GM23338 (cell line): ENCODE measurements at regions not wholly inside any gene's neighbourhood (a gene's known extent, or its start where the extent isn't known, plus 50 kb on each side); places are given as distances from the start of the nearest gene placed in this dataset.
"Not testable (repeated sequence)": the region's sequence is repeated elsewhere in the genome, so short reads cannot be mapped to it uniquely, and the experiment has no call there.

Source experiments
- ATAC-seq: fragments of 200-7000 bp; cut with Tn5 transposase; 3 replicates; pipeline ENCODE4 v1.9.1; 2020
- DNase-seq: peaks from one replicate; pipeline ENCODE4 v3.0.0-alpha.2; 2015; ENCODE audit warnings: low spot score
- H2AFZ ChIP-seq: fragments of 200-600 bp; sonication (generic); 2 replicates; pipeline ENCODE4 v1.8.0; 2016; ENCODE audit warnings: antibody characterized with exemption, mild to moderate bottlenecking, moderate library complexity
- H3F3A ChIP-seq: fragments of 200-600 bp; sonication (generic); replicated peaks from 2 replicates; pipeline ENCODE4 v1.8.0; 2017; ENCODE audit warnings: antibody characterized with exemption, mixed run types, low read depth
- H3K27ac ChIP-seq: fragments of 200-600 bp; sonication (generic); 2 replicates; pipeline ENCODE4 v1.6.1; 2016; ENCODE audit warnings: low read depth
- H3K27me3 ChIP-seq: fragments of 200-600 bp; sonication (generic); 2 replicates; pipeline ENCODE4 v1.8.0; 2016; ENCODE audit warnings: mild to moderate bottlenecking, mixed run types, moderate library complexity; ENCODE audit not compliant: insufficient read depth
- H3K36me3 ChIP-seq: fragments of 200-600 bp; sonication (generic); 2 replicates; pipeline ENCODE4 v1.8.0; 2016; ENCODE audit warnings: mild to moderate bottlenecking; ENCODE audit not compliant: insufficient read depth
- H3K4me1 ChIP-seq: fragments of 200-600 bp; sonication (generic); 2 replicates; pipeline ENCODE4 v1.8.0; 2016; ENCODE audit warnings: mild to moderate bottlenecking, moderate library complexity; ENCODE audit not compliant: insufficient read depth
- H3K4me2 ChIP-seq: fragments of 200-600 bp; sonication (generic); 2 replicates; pipeline ENCODE4 v1.7.1; 2017; ENCODE audit warnings: mixed run types
- H3K4me3 ChIP-seq: fragments of 200-600 bp; sonication (generic); 2 replicates; pipeline ENCODE4 v1.6.1; 2016; ENCODE audit warnings: mixed run types
- H3K79me2 ChIP-seq: fragments of 200-600 bp; sonication (generic); replicated peaks from 2 replicates; pipeline ENCODE4 v1.8.0; 2017; ENCODE audit warnings: mild to moderate bottlenecking; ENCODE audit not compliant: insufficient read depth
- H3K9me2 ChIP-seq: fragments of 200-600 bp; sonication (generic); 2 replicates; pipeline ENCODE4 v1.8.0; 2017; ENCODE audit not compliant: insufficient read depth
- H4K20me1 ChIP-seq: fragments of 200-600 bp; sonication (generic); replicated peaks from 2 replicates; pipeline ENCODE4 v1.8.0; 2017; ENCODE audit warnings: mild to moderate bottlenecking; ENCODE audit not compliant: insufficient read depth
- H3K27ac Mint-ChIP-seq: 2 replicates; pipeline ENCODE4 v1.8.0; 2020; ENCODE audit warnings: inconsistent platforms, mild to moderate bottlenecking, moderate library complexity, mixed read lengths
- H3K27me3 Mint-ChIP-seq: 3 replicates; pipeline ENCODE4 v1.8.0; 2022; ENCODE audit warnings: low read depth, mild to moderate bottlenecking, moderate library complexity, mixed read lengths, inconsistent platforms; ENCODE audit not compliant: insufficient read depth, poor library complexity
- H3K36me3 Mint-ChIP-seq: 3 replicates; pipeline ENCODE4 v1.8.0; 2021; ENCODE audit warnings: low read depth, mild to moderate bottlenecking, inconsistent platforms, moderate library complexity, mixed read lengths
- H3K4me1 Mint-ChIP-seq: 3 replicates; pipeline ENCODE4 v1.8.0; 2020; ENCODE audit warnings: mild to moderate bottlenecking, inconsistent platforms, mixed read lengths
- H3K4me3 Mint-ChIP-seq: 3 replicates; pipeline ENCODE4 v1.8.0; 2021; ENCODE audit warnings: moderate library complexity, mild to moderate bottlenecking, inconsistent platforms, mixed read lengths
- H3K9me3 Mint-ChIP-seq: 3 replicates; pipeline ENCODE4 v1.8.0; 2020; ENCODE audit warnings: moderate library complexity, mild to moderate bottlenecking, inconsistent platforms, mixed read lengths

DNA sequence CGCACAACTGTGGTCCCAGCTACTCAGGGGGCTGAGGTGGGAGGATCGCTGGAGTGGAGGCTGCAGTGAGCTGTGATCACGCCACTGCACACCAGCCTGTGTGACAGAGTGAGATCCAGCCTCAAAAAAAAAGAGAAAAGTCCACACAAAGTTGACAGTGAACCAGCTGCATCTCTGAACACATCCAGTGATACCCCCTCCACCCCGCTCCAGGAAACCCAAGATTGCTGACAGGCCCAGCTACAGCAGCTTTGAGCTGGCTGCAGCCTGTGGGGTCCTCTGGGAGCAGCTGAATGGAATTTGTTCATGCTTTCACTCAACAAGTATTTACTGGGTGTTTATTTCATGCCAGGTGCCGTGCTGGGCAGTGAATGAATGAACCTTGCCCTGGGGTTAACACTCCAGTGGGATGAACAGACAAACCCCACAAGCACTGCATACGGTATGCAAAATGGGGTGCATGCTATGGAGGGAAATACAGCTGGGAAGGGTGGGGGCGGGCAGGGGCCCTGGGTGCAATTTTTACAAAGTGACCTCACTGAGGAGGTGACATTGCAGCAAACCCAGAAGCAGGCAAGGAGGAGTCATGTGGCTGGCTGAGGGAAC lies 170.9 kb downstream of the GOSR1 start:
- H3K27me3 Mint-ChIP-seq, ATAC-seq, DNase-seq: not testable (repeated sequence)

DNA sequence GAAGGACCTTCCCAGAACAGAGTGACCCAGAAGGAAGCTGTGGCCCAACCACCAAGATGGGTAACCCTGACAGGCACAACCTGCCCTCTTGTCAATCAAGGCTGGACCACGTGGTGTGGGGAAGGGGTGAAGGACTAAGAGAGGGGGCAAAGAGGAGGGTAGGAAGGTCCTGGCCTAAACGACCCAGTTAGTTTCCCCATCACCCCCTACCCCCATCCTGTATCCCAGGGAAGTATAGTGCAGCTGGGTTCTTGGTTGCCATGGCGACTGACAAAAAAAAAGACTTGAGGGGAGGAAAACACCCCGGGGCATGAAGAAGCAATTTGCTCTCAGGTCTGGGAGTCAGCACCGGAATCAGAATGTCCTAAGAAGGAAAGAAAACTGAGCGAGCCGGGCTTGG lies 168.7 kb downstream of the GOSR1 start:
- not testable (repeated sequence) for H3K27me3 ChIP-seq

More for the DNA sequence above, 170.9 kb downstream of the GOSR1 start:
- not testable (repeated sequence) for H3K4me2 ChIP-seq, H3K9me2 ChIP-seq, H3K4me1 ChIP-seq, H2AFZ ChIP-seq, H3K27ac ChIP-seq, H4K20me1 ChIP-seq, H3K36me3 ChIP-seq, H3K9me3 Mint-ChIP-seq, H3K27ac Mint-ChIP-seq, H3K4me1 Mint-ChIP-seq, H3K4me3 Mint-ChIP-seq, H3K36me3 Mint-ChIP-seq, H3K79me2 ChIP-seq, H3K4me3 ChIP-seq, H3K27me3 ChIP-seq, H3F3A ChIP-seq

DNA sequence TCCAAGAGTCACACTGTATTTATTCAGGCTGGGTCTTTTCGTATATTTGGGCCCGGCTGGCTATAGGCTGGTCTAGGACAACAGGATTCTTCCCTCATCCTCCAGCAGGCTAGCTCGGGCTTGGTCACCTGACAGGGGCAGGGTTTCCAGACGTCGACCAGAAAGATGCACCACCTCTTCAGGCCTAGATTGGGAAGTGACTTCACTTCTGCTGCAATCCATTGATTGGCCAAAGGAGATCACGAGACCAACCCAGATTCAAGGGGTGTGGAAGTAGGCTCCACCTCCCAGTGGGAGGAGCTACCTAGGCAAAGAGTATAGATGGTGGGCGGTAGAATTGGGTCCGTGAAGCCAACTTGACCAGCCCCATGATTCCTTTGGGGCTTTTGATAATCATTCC lies 167.5 kb downstream of the GOSR1 start:
- H3K4me1 Mint-ChIP-seq, DNase-seq, H3K4me3 Mint-ChIP-seq: not testable (repeated sequence)

More for the DNA sequence above, 168.7 kb downstream of the GOSR1 start:
- not testable (repeated sequence) for H3K9me3 Mint-ChIP-seq, H3K79me2 ChIP-seq, H2AFZ ChIP-seq, H3K36me3 ChIP-seq, H3K27me3 Mint-ChIP-seq, H3K36me3 Mint-ChIP-seq, H4K20me1 ChIP-seq, H3F3A ChIP-seq, H3K4me1 ChIP-seq, H3K9me2 ChIP-seq, H3K4me1 Mint-ChIP-seq
- peak overlapping the region; percentile 49 for H3K4me2 ChIP-seq
- peak; percentile 20 for ATAC-seq
- peak overlapping the region; percentile 81; the same call in 1 of the 2 replicates for H3K27ac ChIP-seq
- H3K4me3 ChIP-seq: 0 out of 2 replicates have a peak overlapping the region, but pooled peaks have one; percentile 15
- H3K4me3 Mint-ChIP-seq: peak overlapping the region; percentile 64
- H3K27ac Mint-ChIP-seq: 0 out of 2 replicates have a peak overlapping the region, but pooled peaks have one; percentile 48
- peak; percentile 73 for DNase-seq

DNA sequence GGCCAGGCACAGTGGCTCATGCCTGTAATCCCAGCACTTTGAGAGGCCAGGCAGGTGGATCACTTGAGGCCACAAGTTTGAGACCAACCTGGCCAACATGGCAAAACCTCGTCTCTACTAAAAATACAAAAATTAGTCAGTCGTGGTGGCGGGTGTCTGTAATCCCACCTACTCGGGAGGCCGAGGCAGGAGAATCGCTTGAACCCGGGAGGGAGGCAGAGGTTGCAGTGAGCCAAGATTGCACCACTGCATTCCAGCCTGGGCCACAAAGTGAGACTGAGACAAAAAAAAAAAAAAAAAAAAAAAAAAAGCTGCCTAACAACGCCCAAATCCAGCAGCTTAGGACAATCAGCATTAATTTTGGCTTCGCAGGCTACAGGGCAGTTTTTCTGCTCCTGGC lies 167.1 kb downstream of the GOSR1 start:
- H3K9me3 Mint-ChIP-seq, H3F3A ChIP-seq, H3K27me3 Mint-ChIP-seq: not testable (repeated sequence)

More for the DNA sequence above, 167.5 kb downstream of the GOSR1 start:
- not testable (repeated sequence) for H3K4me3 ChIP-seq, H3K4me1 ChIP-seq, H2AFZ ChIP-seq, H3K36me3 ChIP-seq, H3K9me2 ChIP-seq, H4K20me1 ChIP-seq, H3K27ac ChIP-seq, H3K4me2 ChIP-seq, H3K27me3 ChIP-seq, H3K27me3 Mint-ChIP-seq, H3K79me2 ChIP-seq, H3F3A ChIP-seq, H3K9me3 Mint-ChIP-seq, H3K27ac Mint-ChIP-seq, H3K36me3 Mint-ChIP-seq
- peak; percentile 83 for ATAC-seq

DNA sequence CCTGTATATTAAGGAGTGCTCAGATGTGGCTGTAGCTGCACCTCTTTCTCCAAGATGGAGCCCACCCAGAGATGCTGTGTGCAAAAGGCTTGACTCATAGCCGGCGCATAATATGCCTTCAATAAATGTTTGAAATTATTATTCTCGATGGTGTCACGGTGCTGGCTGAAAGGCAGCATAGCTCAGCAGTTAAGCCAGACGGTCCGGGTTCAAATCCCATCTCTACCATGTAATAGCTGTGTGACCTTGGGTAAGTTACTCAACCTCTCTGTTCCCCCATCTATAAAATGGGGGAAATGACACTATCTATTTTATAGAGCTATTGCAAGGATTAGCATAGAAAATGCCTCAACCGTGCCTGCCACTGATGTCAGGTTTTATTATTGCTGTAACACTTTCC lies 164.2 kb downstream of the GOSR1 start:
- H3K27ac Mint-ChIP-seq, H3K4me2 ChIP-seq, H3K79me2 ChIP-seq, H3K4me3 Mint-ChIP-seq, H3K27me3 ChIP-seq, H3K36me3 ChIP-seq, H4K20me1 ChIP-seq, ATAC-seq, H3K4me1 Mint-ChIP-seq, H3K27me3 Mint-ChIP-seq, H3K9me3 Mint-ChIP-seq, H3K4me1 ChIP-seq, DNase-seq, H3K4me3 ChIP-seq, H2AFZ ChIP-seq, H3K9me2 ChIP-seq, H3K36me3 Mint-ChIP-seq, H3K27ac ChIP-seq, H3F3A ChIP-seq: not testable (repeated sequence)

More for the DNA sequence above, 167.1 kb downstream of the GOSR1 start:
- H3K4me3 ChIP-seq, ATAC-seq, H3K36me3 ChIP-seq, H3K4me1 ChIP-seq, H3K27me3 ChIP-seq, H4K20me1 ChIP-seq, H3K4me1 Mint-ChIP-seq, H2AFZ ChIP-seq, DNase-seq, H3K4me2 ChIP-seq, H3K4me3 Mint-ChIP-seq, H3K9me2 ChIP-seq, H3K36me3 Mint-ChIP-seq, H3K79me2 ChIP-seq, H3K27ac Mint-ChIP-seq: not testable (repeated sequence)
- H3K27ac ChIP-seq: 0 out of 2 replicates have a peak overlapping the region, but pooled peaks have one; percentile 74

DNA sequence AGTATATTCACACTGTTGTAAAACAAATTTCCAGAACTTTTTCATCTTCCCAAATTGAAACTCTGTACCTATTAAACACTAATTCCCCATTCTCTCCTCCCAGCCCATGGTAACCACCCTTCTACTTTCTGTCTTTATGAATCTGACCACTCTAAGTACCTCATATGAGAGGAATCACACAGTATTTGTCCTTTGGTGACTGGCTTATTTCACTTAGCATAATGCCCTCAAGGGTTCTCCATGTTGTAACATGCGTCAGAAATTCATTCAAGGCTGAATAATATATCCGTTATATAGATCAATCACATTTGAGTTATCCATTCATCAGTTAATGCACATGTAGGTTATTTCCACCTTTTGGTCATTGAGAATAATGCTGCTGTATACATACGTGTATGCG lies 162.2 kb downstream of the GOSR1 start:
- not testable (repeated sequence) for H3K4me2 ChIP-seq, H3K36me3 Mint-ChIP-seq, H3K27ac ChIP-seq, H4K20me1 ChIP-seq, H3K9me2 ChIP-seq, H3K4me3 ChIP-seq, H3F3A ChIP-seq, H3K27ac Mint-ChIP-seq, H3K36me3 ChIP-seq, H2AFZ ChIP-seq, DNase-seq, H3K27me3 ChIP-seq, H3K4me1 Mint-ChIP-seq, ATAC-seq, H3K9me3 Mint-ChIP-seq, H3K4me1 ChIP-seq, H3K27me3 Mint-ChIP-seq, H3K4me3 Mint-ChIP-seq, H3K79me2 ChIP-seq

DNA sequence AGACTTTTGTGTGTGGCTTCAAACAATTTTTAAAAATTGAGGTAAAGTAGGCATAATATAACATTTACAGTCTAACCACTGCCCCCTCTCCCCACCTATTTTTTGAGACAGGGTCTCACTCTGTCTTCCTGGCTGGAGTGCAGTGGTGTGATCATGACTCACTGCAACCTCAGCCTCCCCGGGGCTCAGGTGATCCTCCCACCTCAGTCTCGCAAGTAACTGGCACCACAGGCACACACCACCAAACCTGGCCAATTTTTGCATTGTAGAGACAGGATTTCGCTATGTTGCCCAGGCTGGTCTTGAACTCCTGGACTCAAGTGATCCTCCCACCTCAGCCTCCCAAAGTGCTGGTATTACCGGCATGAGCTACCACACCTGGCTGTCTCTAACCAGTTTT lies 161.8 kb downstream of the GOSR1 start:
- not testable (repeated sequence) for H3K27me3 Mint-ChIP-seq, DNase-seq, H3K4me3 Mint-ChIP-seq, H3K27ac ChIP-seq, H3K4me1 ChIP-seq, H3K9me2 ChIP-seq, H3K27ac Mint-ChIP-seq, H3K4me3 ChIP-seq, H4K20me1 ChIP-seq, H3K36me3 Mint-ChIP-seq, H3K4me1 Mint-ChIP-seq, H3K36me3 ChIP-seq, H3K79me2 ChIP-seq, H3K4me2 ChIP-seq, H2AFZ ChIP-seq, H3K27me3 ChIP-seq, H3K9me3 Mint-ChIP-seq, ATAC-seq, H3F3A ChIP-seq
